Testis (tissue), 2 donors: ENCODE measurements at regions not wholly inside any gene's neighbourhood (a gene's known extent, or its start where the extent isn't known, plus 50 kb on each side); places are given as distances from the start of the nearest gene placed in this dataset.

Experiments used
- DNase-seq: peaks from one replicate; pipeline ENCODE4 v3.0.0-alpha.2; 2019
- H3K27ac ChIP-seq, 2 donors: fragments of 200-600 bp; sonication (generic); one replicate each; pipeline ENCODE4 v1.5.1; 2019
- H3K27me3 ChIP-seq: fragments of 200-600 bp; sonication (generic); one replicate; pipeline ENCODE4 v1.5.1; 2019
- H3K36me3 ChIP-seq: fragments of 200-600 bp; sonication (generic); one replicate; pipeline ENCODE4 v1.5.1; 2017; ENCODE audit warnings: low read depth; ENCODE audit errors: missing control alignments
- H3K4me1 ChIP-seq: fragments of 200-600 bp; sonication (generic); one replicate; pipeline ENCODE4 v1.5.1; 2019
- H3K4me3 ChIP-seq, 2 donors: fragments of 200-600 bp; sonication (generic); one replicate each; pipeline ENCODE4 v1.5.1; 2017 to 2019
- H3K9me3 ChIP-seq: fragments of 200-600 bp; sonication (generic); one replicate; pipeline ENCODE4 v1.5.1; 2017
- POLR2A ChIP-seq: fragments of 450-650 bp; IDR thresholded peaks from one replicate; pipeline ENCODE4 v1.6.1; 2017; ENCODE audit warnings: antibody characterized with exemption, mild to moderate bottlenecking, moderate library complexity
- WGBS, 2 donors: methylation state at CpG; one replicate each; pipeline ENCODE4 v1.1.5; 2018; 5-methylcytosine and 5-hydroxymethylcytosine counted together
- intact Hi-C: fragments of 100-400 bp; cut with DNase I; formaldehyde crosslinking; loops from one replicate; pipeline ENCODE4 v1.15.1; 2023; ENCODE audit warnings: low total_unique reads
- TF ChIP-seq, protein P1 (sequence below), 3 experiments: fragments of 450-650 bp in 2 of 3; fragments of 200-600 bp in 1 of 3; sonication (generic) in 1 of 3; IDR thresholded peaks; one replicate each; pipeline ENCODE4 v1.5.1; 2016 to 2019; ENCODE audit warnings: antibody characterized with exemption in 3 of 3, mild to moderate bottlenecking in 2 of 3, moderate library complexity in 1 of 3

DNA sequence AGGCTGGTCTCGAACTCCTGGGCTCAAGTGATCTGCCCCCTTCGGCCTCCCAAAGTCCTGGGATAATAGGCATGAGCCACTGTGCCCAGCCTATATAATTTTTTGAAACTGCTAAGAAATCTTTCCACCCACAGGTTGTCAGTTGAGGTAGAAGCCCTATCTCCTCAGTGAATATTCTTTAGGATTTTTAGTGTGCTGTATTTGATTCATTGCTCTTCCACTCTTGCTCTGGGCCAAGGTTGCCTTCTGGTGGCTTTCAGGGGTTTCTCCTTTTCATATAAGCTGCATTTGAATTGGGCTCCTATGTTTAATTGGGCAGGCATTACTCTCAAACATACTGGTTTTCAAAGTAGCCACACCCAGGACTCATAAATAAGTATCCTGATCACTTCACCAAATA lies 931.2 kb downstream of the GATA3 start:
- H3K27ac ChIP-seq = no peak overlapping the region
- no peaks in the 10 kb centered on the region for H3K9me3 ChIP-seq
- intact Hi-C loops = no loop called here
- 97 to 100% methylated on average over 2 of the region's 2 CpGs for WGBS, 2 donors
- H3K27me3 ChIP-seq = no peaks in the 10 kb centered on the region
- TF ChIP-seq, protein P1, sequence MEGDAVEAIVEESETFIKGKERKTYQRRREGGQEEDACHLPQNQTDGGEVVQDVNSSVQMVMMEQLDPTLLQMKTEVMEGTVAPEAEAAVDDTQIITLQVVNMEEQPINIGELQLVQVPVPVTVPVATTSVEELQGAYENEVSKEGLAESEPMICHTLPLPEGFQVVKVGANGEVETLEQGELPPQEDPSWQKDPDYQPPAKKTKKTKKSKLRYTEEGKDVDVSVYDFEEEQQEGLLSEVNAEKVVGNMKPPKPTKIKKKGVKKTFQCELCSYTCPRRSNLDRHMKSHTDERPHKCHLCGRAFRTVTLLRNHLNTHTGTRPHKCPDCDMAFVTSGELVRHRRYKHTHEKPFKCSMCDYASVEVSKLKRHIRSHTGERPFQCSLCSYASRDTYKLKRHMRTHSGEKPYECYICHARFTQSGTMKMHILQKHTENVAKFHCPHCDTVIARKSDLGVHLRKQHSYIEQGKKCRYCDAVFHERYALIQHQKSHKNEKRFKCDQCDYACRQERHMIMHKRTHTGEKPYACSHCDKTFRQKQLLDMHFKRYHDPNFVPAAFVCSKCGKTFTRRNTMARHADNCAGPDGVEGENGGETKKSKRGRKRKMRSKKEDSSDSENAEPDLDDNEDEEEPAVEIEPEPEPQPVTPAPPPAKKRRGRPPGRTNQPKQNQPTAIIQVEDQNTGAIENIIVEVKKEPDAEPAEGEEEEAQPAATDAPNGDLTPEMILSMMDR (IDR thresholded peaks at IDR 0.05) = no peak
- no peak for TF ChIP-seq POLR2A
- no peaks in the 10 kb centered on the region for H3K36me3 ChIP-seq
- no peaks in the 10 kb centered on the region for H3K4me1 ChIP-seq
- no peak overlapping the region for H3K4me3 ChIP-seq
- no peak for DNase-seq

DNA sequence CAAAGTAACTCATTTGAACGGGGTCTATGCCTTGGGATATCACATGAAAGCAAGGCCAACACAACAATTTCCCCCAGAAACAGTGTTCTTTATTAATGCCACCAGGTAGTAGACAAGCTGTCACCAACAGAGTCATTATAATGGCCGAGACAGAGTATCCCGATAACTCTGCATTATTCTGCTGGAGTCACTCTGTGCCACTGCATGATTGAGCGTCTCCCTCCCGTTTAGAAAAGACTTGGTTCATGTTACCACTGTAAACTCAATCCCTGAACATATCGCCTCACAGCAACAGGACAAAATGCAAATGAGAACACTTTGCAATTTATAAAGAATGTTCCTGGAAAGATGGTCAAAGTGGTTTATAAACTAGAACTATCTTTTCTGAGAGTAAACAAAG lies 932.5 kb downstream of the GATA3 start:
- Histone ChIP-seq H3K4me3 (no peak overlapping the region), H3K9me3 (no peaks in the 10 kb centered on the region), H3K4me1 (no peaks in the 10 kb centered on the region), H3K27me3 (no peaks in the 10 kb centered on the region), H3K36me3 (no peaks in the 10 kb centered on the region), H3K27ac (no peak overlapping the region)
- DNase-seq = no peak
- TF ChIP-seq, protein P1 (IDR thresholded peaks at IDR 0.05) = no peak
- TF ChIP-seq POLR2A = no peak
- intact Hi-C loops = no loop called here
- WGBS, 2 donors = 84 to 94% methylated on average over 6 of the region's 6 CpGs

DNA sequence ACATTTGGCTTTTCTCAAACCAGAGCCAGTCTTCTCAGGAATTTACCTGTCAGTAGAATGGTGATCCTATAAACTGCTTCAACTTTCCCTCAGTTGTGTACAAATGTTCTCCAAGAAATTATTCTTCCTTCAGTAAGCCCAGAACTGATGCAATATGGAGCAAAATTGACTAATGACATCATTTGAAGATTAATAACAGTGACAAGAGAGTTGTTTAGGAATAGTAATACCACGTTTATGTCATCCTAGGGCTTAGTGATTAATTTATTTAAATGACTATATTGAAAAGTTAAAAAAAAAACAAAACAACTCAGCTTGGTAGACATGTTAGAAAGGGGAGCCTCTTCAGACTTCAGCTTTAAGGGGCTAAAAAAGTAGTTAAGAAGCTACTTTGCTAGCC lies 933.2 kb downstream of the GATA3 start:
- no peak for TF ChIP-seq POLR2A
- TF ChIP-seq, protein P1 (IDR thresholded peaks at IDR 0.05) = no peak
- H3K9me3 ChIP-seq = no peaks in the 10 kb centered on the region
- no peaks in the 10 kb centered on the region for H3K27me3 ChIP-seq
- intact Hi-C loops = no loop called here
- H3K4me3 ChIP-seq = no peak overlapping the region
- DNase-seq = no peak
- H3K4me1 ChIP-seq = no peaks in the 10 kb centered on the region
- WGBS, 2 donors = 53 to 77% methylated on average over 1 of the region's 1 CpG
- no peak overlapping the region for H3K27ac ChIP-seq
- no peaks in the 10 kb centered on the region for H3K36me3 ChIP-seq

- Histone ChIP-seq H3K4me3 (no peak overlapping the region), H3K27ac (no peak overlapping the region), H3K36me3 (no peaks in the 10 kb centered on the region), H3K9me3 (no peaks in the 10 kb centered on the region), H3K4me1 (no peaks in the 10 kb centered on the region), H3K27me3 (no peaks in the 10 kb centered on the region)
- intact Hi-C loops = no loop called here
- WGBS, 2 donors = 76 to 80% methylated on average over 3 of the region's 3 CpGs
- no peak for DNase-seq
- TF ChIP-seq POLR2A = no peak
- TF ChIP-seq, protein P1 (IDR thresholded peaks at IDR 0.05) = no peak
These were observed 935.9 kb downstream of the GATA3 start for GRCh38 chr10:8990280-8990987.

DNA sequence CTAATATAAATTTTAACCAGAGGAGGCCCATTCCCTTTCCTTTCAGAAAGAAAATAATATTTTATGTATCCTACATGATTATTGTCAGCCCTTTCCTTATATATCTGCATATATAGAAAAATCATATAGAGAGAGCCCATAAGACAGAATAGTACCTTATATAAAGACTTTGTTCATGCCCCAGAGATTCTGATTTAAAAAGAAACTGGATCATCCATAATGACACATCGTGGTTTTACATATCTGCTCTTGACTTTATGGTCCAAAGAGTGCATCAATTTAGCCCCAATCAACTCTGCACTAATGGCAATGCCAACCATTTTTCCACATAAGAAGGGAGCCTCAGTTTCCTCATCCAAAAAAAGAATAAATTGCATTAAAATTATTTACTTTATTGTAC lies 937.5 kb downstream of the GATA3 start:
- Histone ChIP-seq H3K4me1 (no peaks in the 10 kb centered on the region), H3K36me3 (no peaks in the 10 kb centered on the region), H3K27me3 (no peaks in the 10 kb centered on the region), H3K4me3 (no peak overlapping the region), H3K9me3 (no peaks in the 10 kb centered on the region), H3K27ac (no peak overlapping the region)
- TF ChIP-seq POLR2A = no peak
- WGBS, 2 donors = 89 to 90% methylated on average over 1 of the region's 1 CpG
- DNase-seq = no peak
- intact Hi-C loops = no loop called here
